Keratinocyte (primary cell): ENCODE measurements at regions not wholly inside any gene's neighbourhood (a gene's known extent, or its start where the extent isn't known, plus 50 kb on each side); places are given as distances from the start of the nearest gene placed in this dataset.
"Not testable (repeated sequence)": the region's sequence is repeated elsewhere in the genome, so short reads cannot be mapped to it uniquely, and the experiment has no call there.

Experiments used
- CTCF ChIP-seq, 3 experiments: IDR thresholded peaks in 1 of 3; conservative IDR thresholded peaks in 1 of 3; optimal IDR thresholded peaks in 1 of 3; 2 replicates in 2 of 3; 3 replicates in 1 of 3; pipeline versions ENCODE3 to v1.5.1; 2011; ENCODE audit warnings: low read length in 3 of 3, mild to moderate bottlenecking in 3 of 3, moderate library complexity in 2 of 3, control low read depth in 1 of 3, inconsistent platforms in 1 of 3; ENCODE audit not compliant: insufficient read depth in 2 of 3; ENCODE audit errors: extremely low read depth in 1 of 3
- EZH2 ChIP-seq: IDR thresholded peaks from one replicate; pipeline ENCODE4 v1.6.1; 2012; ENCODE audit warnings: inconsistent platforms, mild to moderate bottlenecking, low read length, moderate library complexity

GRCh38 chr7:84883570-84883969 lies 303.3 kb downstream of the SEMA3D start:
- not testable (repeated sequence) for TF ChIP-seq CTCF (optimal IDR thresholded peaks at IDR 0.05 in 1 of 3, IDR thresholded peaks at IDR 0.05 in 1 of 3, conservative IDR thresholded peaks at IDR 0.05 in 1 of 3; ENCODE audit: extremely low read depth in 1 of 3, insufficient read depth in 2 of 3, low read length in 3 of 3); EZH2
